ENCODE measurements at regions not wholly inside any gene's neighbourhood (a gene's known extent, or its start where the extent isn't known, plus 50 kb on each side); places are given as distances from the start of the nearest gene placed in this dataset.

- Histone ChIP-seq H2AFZ (no peak overlapping the region), H3K27ac (no peak overlapping the region), H3K27me3 (ENCODE audit: control insufficient read depth, insufficient read depth, low read length) (no peaks in the 10 kb centered on the region), H3K79me2 (no peaks in the 10 kb centered on the region), H3K4me3 (ENCODE audit: low read depth, low read length) (no peak overlapping the region), H3K9ac (no peak overlapping the region), H3K9me3 (ENCODE audit: control insufficient read depth, low read length) (no peaks in the 10 kb centered on the region), H3K36me3 (ENCODE audit: control insufficient read depth, insufficient read depth, low read length) (no peaks in the 10 kb centered on the region), H3K4me2 (ENCODE audit: low read length) (no peak overlapping the region), H3K4me1 (no peaks in the 10 kb centered on the region)
- TF ChIP-seq, protein P1, sequence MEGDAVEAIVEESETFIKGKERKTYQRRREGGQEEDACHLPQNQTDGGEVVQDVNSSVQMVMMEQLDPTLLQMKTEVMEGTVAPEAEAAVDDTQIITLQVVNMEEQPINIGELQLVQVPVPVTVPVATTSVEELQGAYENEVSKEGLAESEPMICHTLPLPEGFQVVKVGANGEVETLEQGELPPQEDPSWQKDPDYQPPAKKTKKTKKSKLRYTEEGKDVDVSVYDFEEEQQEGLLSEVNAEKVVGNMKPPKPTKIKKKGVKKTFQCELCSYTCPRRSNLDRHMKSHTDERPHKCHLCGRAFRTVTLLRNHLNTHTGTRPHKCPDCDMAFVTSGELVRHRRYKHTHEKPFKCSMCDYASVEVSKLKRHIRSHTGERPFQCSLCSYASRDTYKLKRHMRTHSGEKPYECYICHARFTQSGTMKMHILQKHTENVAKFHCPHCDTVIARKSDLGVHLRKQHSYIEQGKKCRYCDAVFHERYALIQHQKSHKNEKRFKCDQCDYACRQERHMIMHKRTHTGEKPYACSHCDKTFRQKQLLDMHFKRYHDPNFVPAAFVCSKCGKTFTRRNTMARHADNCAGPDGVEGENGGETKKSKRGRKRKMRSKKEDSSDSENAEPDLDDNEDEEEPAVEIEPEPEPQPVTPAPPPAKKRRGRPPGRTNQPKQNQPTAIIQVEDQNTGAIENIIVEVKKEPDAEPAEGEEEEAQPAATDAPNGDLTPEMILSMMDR (IDR thresholded peaks at IDR 0.05), result no peak
Observed at GRCh38 chr1:157410457-157410856, 141.9 kb downstream of the FCRL5 start.

DNA sequence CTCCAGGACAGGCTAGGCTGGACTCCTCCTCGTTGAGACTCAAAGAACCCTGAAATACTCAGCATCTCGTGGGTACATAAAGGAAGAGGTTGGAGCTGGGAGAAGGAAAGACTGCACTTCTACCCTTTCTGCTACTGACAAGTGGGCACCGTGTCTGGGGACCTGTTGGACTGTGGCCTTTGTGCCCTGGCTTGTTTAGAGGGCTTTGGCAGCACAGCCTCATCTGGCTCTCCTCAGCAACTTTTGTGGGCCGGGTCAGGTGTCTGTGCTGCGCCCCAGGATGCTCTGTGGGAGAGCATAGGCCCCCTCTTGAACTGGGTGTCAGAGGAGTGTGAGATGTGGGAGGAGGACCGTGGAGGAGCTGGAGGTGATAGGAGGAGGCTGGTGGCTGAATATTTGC lies 142.4 kb downstream of the FCRL5 start:
- TF ChIP-seq, protein P1 (IDR thresholded peaks at IDR 0.05), result no peak
- Histone ChIP-seq H3K79me2 (no peaks in the 10 kb centered on the region), H3K9ac (no peak overlapping the region), H2AFZ (no peak overlapping the region), H3K27ac (no peak overlapping the region), H3K9me3 (ENCODE audit: control insufficient read depth, low read length) (no peaks in the 10 kb centered on the region), H3K4me3 (ENCODE audit: low read depth, low read length) (no peak overlapping the region), H3K4me1 (no peaks in the 10 kb centered on the region), H3K4me2 (ENCODE audit: low read length) (no peak overlapping the region), H3K27me3 (ENCODE audit: control insufficient read depth, insufficient read depth, low read length) (no peaks in the 10 kb centered on the region), H3K36me3 (ENCODE audit: control insufficient read depth, insufficient read depth, low read length) (no peaks in the 10 kb centered on the region)

GRCh38 chr1:157407917-157408525 lies 144.3 kb downstream of the FCRL5 start:
- Histone ChIP-seq H3K27me3 (ENCODE audit: control insufficient read depth, insufficient read depth, low read length) (no peaks in the 10 kb centered on the region), H3K36me3 (ENCODE audit: control insufficient read depth, insufficient read depth, low read length) (no peaks in the 10 kb centered on the region), H3K9me3 (ENCODE audit: control insufficient read depth, low read length) (no peaks in the 10 kb centered on the region), H3K4me3 (ENCODE audit: low read depth, low read length) (no peak overlapping the region), H3K4me1 (no peaks in the 10 kb centered on the region), H2AFZ (no peak overlapping the region), H3K9ac (no peak overlapping the region), H3K79me2 (no peaks in the 10 kb centered on the region), H3K27ac (no peak overlapping the region), H3K4me2 (ENCODE audit: low read length) (no peak overlapping the region)
- TF ChIP-seq, protein P1 (IDR thresholded peaks at IDR 0.05), result no peak

DNA sequence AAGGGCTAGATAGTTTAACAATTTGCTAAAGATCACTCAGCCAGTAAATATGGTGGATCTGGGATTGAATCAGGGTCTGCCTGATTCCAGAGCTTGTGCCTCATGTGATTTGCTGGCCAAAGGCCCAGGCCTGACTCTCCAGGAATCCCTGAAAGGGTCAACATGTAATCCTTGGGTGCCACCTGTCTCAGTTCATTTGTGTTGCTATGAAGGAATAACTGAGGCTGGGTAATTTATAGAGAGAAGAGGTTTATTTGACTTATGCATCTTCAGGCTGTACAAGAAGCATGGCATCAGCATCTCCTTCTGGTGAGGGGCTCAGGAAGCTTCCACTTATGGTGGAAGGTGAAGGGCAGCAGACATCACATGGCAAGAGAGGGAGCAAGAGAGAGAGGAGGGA lies 144.9 kb downstream of the FCRL5 start:
- H3K9me3 ChIP-seq (ENCODE audit: control insufficient read depth, low read length), result no peaks in the 10 kb centered on the region
- H3K79me2 ChIP-seq, result no peaks in the 10 kb centered on the region
- H2AFZ ChIP-seq, result no peak overlapping the region
- H3K9ac ChIP-seq, result no peak overlapping the region
- H3K4me3 ChIP-seq (ENCODE audit: low read depth, low read length), result no peak overlapping the region
- H3K27me3 ChIP-seq (ENCODE audit: control insufficient read depth, insufficient read depth, low read length), result no peaks in the 10 kb centered on the region
- H3K27ac ChIP-seq, result no peak overlapping the region
- TF ChIP-seq, protein P1 (IDR thresholded peaks at IDR 0.05), result no peak
- no peak overlapping the region for H3K4me2 ChIP-seq (ENCODE audit: low read length)
- H3K36me3 ChIP-seq (ENCODE audit: control insufficient read depth, insufficient read depth, low read length), result no peaks in the 10 kb centered on the region
- no peaks in the 10 kb centered on the region for H3K4me1 ChIP-seq

DNA sequence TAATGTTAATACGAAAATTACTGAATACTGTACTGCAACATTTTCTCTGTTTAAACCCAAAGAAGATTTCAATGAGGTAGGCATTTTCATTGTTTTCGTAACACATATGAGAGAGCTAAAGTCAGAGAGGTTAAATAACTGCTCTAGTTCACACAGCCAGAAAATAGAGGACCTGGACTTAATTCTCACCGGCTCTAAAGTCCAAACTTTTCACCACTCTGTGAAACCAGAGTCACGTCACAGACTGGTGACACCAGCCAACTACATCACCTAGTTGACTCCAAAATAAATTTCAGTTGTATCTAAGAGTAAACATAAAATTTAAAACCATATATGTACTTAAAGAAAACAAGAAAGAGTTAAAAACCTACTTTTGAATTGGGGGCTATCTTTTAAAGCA lies 146.7 kb downstream of the FCRL5 start:
- TF ChIP-seq, protein P1 (IDR thresholded peaks at IDR 0.05), result no peak
- H3K27me3 ChIP-seq (ENCODE audit: control insufficient read depth, insufficient read depth, low read length), result no peaks in the 10 kb centered on the region
- H3K27ac ChIP-seq, result no peak overlapping the region
- H3K4me1 ChIP-seq, result no peaks in the 10 kb centered on the region
- H3K36me3 ChIP-seq (ENCODE audit: control insufficient read depth, insufficient read depth, low read length), result no peaks in the 10 kb centered on the region
- no peaks in the 10 kb centered on the region for H3K9me3 ChIP-seq (ENCODE audit: control insufficient read depth, low read length)
- no peak overlapping the region for H3K4me3 ChIP-seq (ENCODE audit: low read depth, low read length)
- no peaks in the 10 kb centered on the region for H3K79me2 ChIP-seq
- no peak overlapping the region for H2AFZ ChIP-seq
- no peak overlapping the region for H3K9ac ChIP-seq
- no peak overlapping the region for H3K4me2 ChIP-seq (ENCODE audit: low read length)

All from parathyroid adenoma (tissue), 2 donors.